Keratinocyte (primary cell): ENCODE measurements at regions not wholly inside any gene's neighbourhood (a gene's known extent, or its start where the extent isn't known, plus 50 kb on each side); places are given as distances from the start of the nearest gene placed in this dataset.

Source experiments
- EZH2 ChIP-seq: IDR thresholded peaks from one replicate; pipeline ENCODE4 v1.6.1; 2012; ENCODE audit warnings: inconsistent platforms, mild to moderate bottlenecking, low read length, moderate library complexity
- TF ChIP-seq, protein P1 (sequence below), 3 experiments: IDR thresholded peaks in 1 of 3; conservative IDR thresholded peaks in 1 of 3; optimal IDR thresholded peaks in 1 of 3; 2 replicates in 2 of 3; 3 replicates in 1 of 3; pipeline versions ENCODE3 to v1.5.1; 2011; ENCODE audit warnings: low read length in 3 of 3, mild to moderate bottlenecking in 3 of 3, moderate library complexity in 2 of 3, control low read depth in 1 of 3, inconsistent platforms in 1 of 3; ENCODE audit not compliant: insufficient read depth in 2 of 3; ENCODE audit errors: extremely low read depth in 1 of 3

GRCh38 chr22:48851933-48852549 lies 975.6 kb downstream of the BRD1 start:
- TF ChIP-seq, protein P1, sequence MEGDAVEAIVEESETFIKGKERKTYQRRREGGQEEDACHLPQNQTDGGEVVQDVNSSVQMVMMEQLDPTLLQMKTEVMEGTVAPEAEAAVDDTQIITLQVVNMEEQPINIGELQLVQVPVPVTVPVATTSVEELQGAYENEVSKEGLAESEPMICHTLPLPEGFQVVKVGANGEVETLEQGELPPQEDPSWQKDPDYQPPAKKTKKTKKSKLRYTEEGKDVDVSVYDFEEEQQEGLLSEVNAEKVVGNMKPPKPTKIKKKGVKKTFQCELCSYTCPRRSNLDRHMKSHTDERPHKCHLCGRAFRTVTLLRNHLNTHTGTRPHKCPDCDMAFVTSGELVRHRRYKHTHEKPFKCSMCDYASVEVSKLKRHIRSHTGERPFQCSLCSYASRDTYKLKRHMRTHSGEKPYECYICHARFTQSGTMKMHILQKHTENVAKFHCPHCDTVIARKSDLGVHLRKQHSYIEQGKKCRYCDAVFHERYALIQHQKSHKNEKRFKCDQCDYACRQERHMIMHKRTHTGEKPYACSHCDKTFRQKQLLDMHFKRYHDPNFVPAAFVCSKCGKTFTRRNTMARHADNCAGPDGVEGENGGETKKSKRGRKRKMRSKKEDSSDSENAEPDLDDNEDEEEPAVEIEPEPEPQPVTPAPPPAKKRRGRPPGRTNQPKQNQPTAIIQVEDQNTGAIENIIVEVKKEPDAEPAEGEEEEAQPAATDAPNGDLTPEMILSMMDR (optimal IDR thresholded peaks at IDR 0.05 in 1 of 3, IDR thresholded peaks at IDR 0.05 in 1 of 3, conservative IDR thresholded peaks at IDR 0.05 in 1 of 3; ENCODE audit: extremely low read depth in 1 of 3, insufficient read depth in 2 of 3, low read length in 3 of 3) = no peak
- no peak for TF ChIP-seq EZH2
